NCI-H146 treated with DMSO at 0.1 percent for 48 hours (cell line): ENCODE measurements at regions not wholly inside any gene's neighbourhood (a gene's known extent, or its start where the extent isn't known, plus 50 kb on each side); places are given as distances from the start of the nearest gene placed in this dataset.

Experiments used
- DNase-seq: peaks from one replicate; lab custom pipeline; 2025; ENCODE audit not compliant: unreplicated experiment; lab: John Stamatoyannopoulos, UW

GRCh38 chr13:43983373-43983772, 103.7 kb downstream of the LACC1 start:
- DNase-seq, result no peak

- DNase-seq, result no peak
Observed at GRCh38 chr13:43984292-43984691, 104.6 kb downstream of the LACC1 start.

GRCh38 chr13:43985422-43986072, 105.8 kb downstream of the LACC1 start:
- peak; percentile 87 for DNase-seq

GRCh38 chr13:43986421-43986981, 106.8 kb downstream of the LACC1 start:
- peak; percentile 65 for DNase-seq

- no peak for DNase-seq
Observed at GRCh38 chr13:43988302-43988701, 108.6 kb downstream of the LACC1 start.

GRCh38 chr13:43990021-43990420, 110.3 kb downstream of the LACC1 start:
- no peak for DNase-seq

GRCh38 chr13:43990829-43991228, 111.1 kb downstream of the LACC1 start:
- DNase-seq, result no peak

GRCh38 chr13:43991773-43992201, 112.1 kb downstream of the LACC1 start:
- DNase-seq, result no peak

- DNase-seq, result no peak
Observed at GRCh38 chr13:43992211-43992610, 112.5 kb downstream of the LACC1 start.

GRCh38 chr13:43994999-43995859, 115.5 kb downstream of the LACC1 start:
- DNase-seq, result no peak

- no peak for DNase-seq
Observed at GRCh38 chr13:43996221-43996620, 116.5 kb downstream of the LACC1 start.

GRCh38 chr13:44003481-44003880, 123.8 kb downstream of the LACC1 start:
- no peak for DNase-seq

- DNase-seq, result no peak
Observed at GRCh38 chr13:44004878-44005277, 125.2 kb downstream of the LACC1 start.

- DNase-seq, result no peak
Observed at GRCh38 chr13:44007451-44007850, 127.7 kb downstream of the LACC1 start.

- DNase-seq, result no peak
Observed at GRCh38 chr13:44011036-44011435, 131.3 kb downstream of the LACC1 start.

GRCh38 chr13:44012910-44013757, 133.4 kb downstream of the LACC1 start:
- no peak for DNase-seq

- DNase-seq, result no peak
Observed at GRCh38 chr13:44013758-44014291, 134.1 kb downstream of the LACC1 start.

GRCh38 chr13:44014501-44014900, 134.8 kb downstream of the LACC1 start:
- no peak for DNase-seq

GRCh38 chr13:44015118-44015517, 135.4 kb downstream of the LACC1 start:
- no peak for DNase-seq

GRCh38 chr13:44015811-44016210, 136.1 kb downstream of the LACC1 start:
- no peak for DNase-seq

GRCh38 chr13:44017756-44018309, 138.1 kb downstream of the LACC1 start:
- no peak for DNase-seq
